Activated T-helper 17 cell treated with anti-CD3 and anti-CD28 coated beads, Interleukin-2, amount 50 U/mL, for 72 hours (primary cell): ENCODE measurements at regions not wholly inside any gene's neighbourhood (a gene's known extent, or its start where the extent isn't known, plus 50 kb on each side); places are given as distances from the start of the nearest gene placed in this dataset.

Experiments used
- ATAC-seq: fragments of 150-1000 bp; cut with Tn5 transposase; replicated peaks from 2 replicates; pipeline ENCODE4 v1.10.0; 2021; ENCODE audit warnings: mild to moderate bottlenecking, moderate library complexity
- H3K27ac Mint-ChIP-seq: one replicate; pipeline ENCODE4 v1.8.0; 2022; ENCODE audit warnings: mixed read lengths
- H3K27me3 Mint-ChIP-seq: one replicate; pipeline ENCODE4 v1.8.0; 2022; ENCODE audit warnings: mixed read lengths
- H3K36me3 Mint-ChIP-seq: one replicate; pipeline ENCODE4 v1.8.0; 2022; ENCODE audit warnings: low read depth, mild to moderate bottlenecking, mixed read lengths
- H3K4me1 Mint-ChIP-seq: one replicate; pipeline ENCODE4 v1.8.0; 2022; ENCODE audit warnings: mixed read lengths
- H3K4me3 Mint-ChIP-seq: one replicate; pipeline ENCODE4 v1.8.0; 2022; ENCODE audit warnings: mild to moderate bottlenecking, mixed read lengths
- H3K9me3 Mint-ChIP-seq: one replicate; pipeline ENCODE4 v1.8.0; 2022; ENCODE audit warnings: mixed read lengths

DNA sequence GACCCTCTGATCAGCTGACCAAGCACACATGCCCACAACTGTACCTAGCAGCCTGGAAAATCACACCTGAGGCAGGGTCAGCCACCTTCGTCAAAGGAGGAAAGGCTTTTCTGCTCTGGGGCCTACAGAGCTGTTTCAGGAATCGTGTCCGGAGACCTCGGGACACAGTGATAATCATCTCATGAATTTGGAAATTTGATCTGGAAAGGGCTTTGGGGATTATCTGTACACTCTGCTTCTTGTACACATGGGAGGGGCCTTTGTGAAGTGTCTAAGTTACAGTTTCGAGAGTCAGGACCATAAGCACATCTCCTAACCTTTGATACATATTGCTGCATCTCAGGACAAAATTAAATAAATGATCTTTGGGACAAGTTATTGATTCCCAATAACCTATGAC is 1421.2 kb upstream of the TENM4 start:
- ATAC-seq: no peak
- no peaks in the 10 kb centered on the region for H3K4me1 Mint-ChIP-seq
- H3K9me3 Mint-ChIP-seq: peaks cover 12% of the 10 kb centered on the region
- H3K36me3 Mint-ChIP-seq: no peaks in the 10 kb centered on the region
- no peaks in the 10 kb centered on the region for H3K27me3 Mint-ChIP-seq
- no peak overlapping the region for H3K27ac Mint-ChIP-seq
- no peak overlapping the region for H3K4me3 Mint-ChIP-seq

- no peak overlapping the region for H3K27ac Mint-ChIP-seq
- no peaks in the 10 kb centered on the region for H3K36me3 Mint-ChIP-seq
- H3K4me3 Mint-ChIP-seq: no peak overlapping the region
- no peaks in the 10 kb centered on the region for H3K4me1 Mint-ChIP-seq
- no peak for ATAC-seq
- H3K27me3 Mint-ChIP-seq: no peaks in the 10 kb centered on the region
- H3K9me3 Mint-ChIP-seq: peaks cover 9% of the 10 kb centered on the region
Measured at GRCh38 chr11:80861193-80861592, 1420.4 kb upstream of the TENM4 start.

DNA sequence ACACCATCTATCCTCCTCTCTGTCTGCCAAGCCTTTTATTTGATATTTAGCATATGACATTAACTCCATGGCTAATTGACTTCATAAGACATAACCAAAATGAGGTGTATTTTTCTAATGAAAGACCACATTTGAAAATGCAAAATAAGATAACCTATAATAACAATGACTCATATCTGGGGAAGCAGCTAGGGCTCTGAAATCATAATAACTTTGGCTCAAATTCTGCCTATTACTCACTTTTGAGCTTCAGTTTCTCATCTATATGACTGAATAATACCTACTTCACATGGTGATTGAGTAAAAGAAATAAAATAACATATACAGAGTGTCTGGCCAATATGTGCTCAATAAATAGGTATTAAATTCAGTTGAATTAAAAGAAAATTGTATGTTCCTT is 1419.8 kb upstream of the TENM4 start:
- no peak overlapping the region for H3K4me3 Mint-ChIP-seq
- H3K4me1 Mint-ChIP-seq: no peaks in the 10 kb centered on the region
- peaks cover 9% of the 10 kb centered on the region for H3K9me3 Mint-ChIP-seq
- H3K36me3 Mint-ChIP-seq: no peaks in the 10 kb centered on the region
- H3K27me3 Mint-ChIP-seq: no peaks in the 10 kb centered on the region
- H3K27ac Mint-ChIP-seq: no peak overlapping the region
- ATAC-seq: no peak

DNA sequence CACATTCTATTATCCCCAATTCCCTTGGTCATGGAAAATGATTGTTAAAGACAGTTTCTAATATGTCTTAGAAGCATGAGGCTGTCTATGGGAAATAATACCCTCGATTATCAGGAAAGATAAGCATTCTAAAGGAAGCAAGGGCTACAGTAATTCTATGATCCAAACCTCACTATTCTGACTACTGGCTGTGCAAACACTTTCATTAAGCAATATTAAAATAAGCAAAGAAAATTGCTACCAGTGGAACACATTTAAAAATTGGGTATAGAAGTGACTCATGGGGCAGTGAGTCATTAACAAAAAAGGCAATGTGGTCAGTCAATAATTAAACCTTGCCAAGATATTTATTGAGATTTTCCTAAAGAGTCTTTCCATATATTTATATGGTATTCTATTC is 1415.2 kb upstream of the TENM4 start:
- Mint-ChIP-seq H3K9me3 (peaks cover 7% of the 10 kb centered on the region), H3K4me3 (no peak overlapping the region), H3K27me3 (no peaks in the 10 kb centered on the region), H3K36me3 (no peaks in the 10 kb centered on the region), H3K4me1 (no peaks in the 10 kb centered on the region), H3K27ac (no peak overlapping the region)
- ATAC-seq: no peak

- no peaks in the 10 kb centered on the region for H3K27me3 Mint-ChIP-seq
- no peaks in the 10 kb centered on the region for H3K4me1 Mint-ChIP-seq
- ATAC-seq: no peak
- H3K27ac Mint-ChIP-seq: no peak overlapping the region
- no peaks in the 10 kb centered on the region for H3K36me3 Mint-ChIP-seq
- peaks cover 7% of the 10 kb centered on the region for H3K9me3 Mint-ChIP-seq
- H3K4me3 Mint-ChIP-seq: no peak overlapping the region
Measured at GRCh38 chr11:80855426-80855825, 1414.6 kb upstream of the TENM4 start.

GRCh38 chr11:80849253-80849652 is 1408.4 kb upstream of the TENM4 start:
- H3K27ac Mint-ChIP-seq: no peak overlapping the region
- peaks cover 28% of the 10 kb centered on the region for H3K9me3 Mint-ChIP-seq
- no peak overlapping the region for H3K4me3 Mint-ChIP-seq
- H3K27me3 Mint-ChIP-seq: no peaks in the 10 kb centered on the region
- ATAC-seq: no peak
- no peaks in the 10 kb centered on the region for H3K4me1 Mint-ChIP-seq
- no peaks in the 10 kb centered on the region for H3K36me3 Mint-ChIP-seq

DNA sequence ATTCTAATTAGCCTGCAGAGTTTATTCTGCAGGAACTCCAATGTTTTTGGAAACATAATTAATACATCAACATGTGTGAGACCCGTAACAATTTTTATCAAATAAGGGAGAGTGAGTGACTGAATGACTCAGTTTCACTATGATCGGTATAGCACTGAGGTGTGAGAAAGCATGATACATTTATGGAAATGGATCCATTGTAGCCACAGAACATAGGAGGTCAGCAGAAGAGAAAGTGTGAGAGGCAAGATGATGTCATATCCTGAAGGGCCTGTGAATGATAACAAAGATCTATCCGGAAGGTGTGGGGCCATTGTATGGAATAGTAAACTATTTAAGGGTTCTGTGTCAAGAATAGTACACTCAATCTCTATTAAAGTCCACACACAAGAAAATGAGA is 1406.1 kb upstream of the TENM4 start:
- Mint-ChIP-seq H3K4me3 (no peak overlapping the region), H3K27me3 (no peaks in the 10 kb centered on the region), H3K9me3 (peaks cover 30% of the 10 kb centered on the region), H3K4me1 (no peaks in the 10 kb centered on the region), H3K36me3 (no peaks in the 10 kb centered on the region), H3K27ac (no peak overlapping the region)
- peak; percentile 43 for ATAC-seq

- Mint-ChIP-seq H3K27me3 (no peaks in the 10 kb centered on the region), H3K4me1 (no peaks in the 10 kb centered on the region), H3K36me3 (no peaks in the 10 kb centered on the region), H3K4me3 (no peak overlapping the region), H3K9me3 (peaks cover 30% of the 10 kb centered on the region), H3K27ac (no peak overlapping the region)
- ATAC-seq: no peak
Measured at GRCh38 chr11:80846442-80846841, 1405.6 kb upstream of the TENM4 start.

GRCh38 chr11:80844110-80844819 is 1403.4 kb upstream of the TENM4 start:
- H3K27me3 Mint-ChIP-seq: no peaks in the 10 kb centered on the region
- no peaks in the 10 kb centered on the region for H3K36me3 Mint-ChIP-seq
- no peak for ATAC-seq
- no peak overlapping the region for H3K27ac Mint-ChIP-seq
- H3K4me1 Mint-ChIP-seq: no peaks in the 10 kb centered on the region
- no peak overlapping the region for H3K4me3 Mint-ChIP-seq
- peaks cover 26% of the 10 kb centered on the region for H3K9me3 Mint-ChIP-seq

DNA sequence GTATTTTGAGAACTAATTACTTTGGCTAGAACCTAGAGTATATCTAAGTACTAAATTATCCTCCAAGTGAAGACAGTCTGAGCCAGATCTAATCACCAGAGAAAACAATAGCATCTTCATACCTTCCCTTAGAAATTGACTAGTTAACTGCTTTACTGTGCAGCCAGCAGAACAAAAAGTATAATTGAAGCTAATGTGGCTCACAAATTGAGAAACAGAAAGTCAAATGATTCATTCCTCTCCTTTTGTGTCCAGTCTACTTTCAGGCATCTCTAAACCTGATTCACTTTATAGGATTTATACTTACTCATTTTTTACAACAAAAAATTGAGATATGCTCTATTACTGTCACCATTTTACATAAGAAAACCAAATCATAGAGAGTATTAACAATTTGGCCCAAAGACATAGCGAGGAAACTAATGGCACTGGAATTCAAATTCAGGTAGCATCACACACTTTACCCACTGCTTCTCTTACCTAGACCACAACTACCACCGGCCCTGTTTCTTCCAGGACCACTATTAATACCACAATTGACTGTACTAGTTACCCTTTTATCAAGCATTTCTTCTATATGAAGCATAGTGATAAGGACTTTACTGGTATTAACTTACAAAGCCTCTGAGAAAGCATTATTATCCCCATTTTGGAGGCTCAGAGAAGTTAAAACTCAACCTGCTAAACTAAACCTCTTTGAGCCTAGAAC is 1402.6 kb upstream of the TENM4 start:
- no peaks in the 10 kb centered on the region for H3K36me3 Mint-ChIP-seq
- no peak overlapping the region for H3K27ac Mint-ChIP-seq
- ATAC-seq: no peak
- H3K9me3 Mint-ChIP-seq: peaks cover 23% of the 10 kb centered on the region
- no peak overlapping the region for H3K4me3 Mint-ChIP-seq
- no peaks in the 10 kb centered on the region for H3K4me1 Mint-ChIP-seq
- no peaks in the 10 kb centered on the region for H3K27me3 Mint-ChIP-seq

DNA sequence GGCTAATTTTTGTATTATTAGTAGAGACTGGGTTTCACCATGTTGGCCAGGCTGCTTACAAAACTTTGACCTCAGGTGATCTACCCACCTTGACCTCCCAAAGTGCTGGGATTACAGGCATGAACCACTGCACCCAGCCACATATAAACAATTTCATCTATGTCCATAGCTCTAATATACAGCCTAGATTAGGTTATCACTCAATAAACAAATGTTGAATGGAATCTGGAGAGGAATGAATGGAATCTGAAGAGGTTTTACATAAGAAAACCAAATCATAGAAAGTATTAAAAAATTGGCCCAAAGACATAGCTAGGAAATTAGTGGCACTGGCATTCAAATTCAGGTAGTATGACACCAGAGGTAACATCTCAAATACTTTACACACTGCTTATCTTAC is 1401.4 kb upstream of the TENM4 start:
- Mint-ChIP-seq H3K27me3 (no peaks in the 10 kb centered on the region), H3K4me3 (no peak overlapping the region), H3K27ac (no peak overlapping the region), H3K9me3 (peaks cover 23% of the 10 kb centered on the region), H3K36me3 (no peaks in the 10 kb centered on the region), H3K4me1 (no peaks in the 10 kb centered on the region)
- ATAC-seq: no peak

DNA sequence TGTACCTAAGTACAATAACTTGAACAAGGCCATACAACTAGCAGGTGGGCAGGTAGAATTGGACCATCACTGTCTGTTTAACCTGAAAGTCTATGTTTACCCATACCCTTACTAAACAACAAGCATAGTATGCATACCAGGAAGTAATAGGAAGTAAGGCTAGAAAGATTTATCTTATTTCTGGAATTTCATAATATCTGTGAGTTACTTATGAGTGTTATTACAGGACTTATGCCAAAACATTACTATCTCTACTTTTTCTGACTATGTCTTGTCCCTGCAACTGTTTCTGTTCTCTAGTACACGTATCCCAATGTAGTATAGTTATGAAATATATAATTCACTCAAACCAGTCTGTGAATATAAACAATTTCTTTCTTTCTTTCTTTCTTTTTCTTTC is 1400.8 kb upstream of the TENM4 start:
- peaks cover 18% of the 10 kb centered on the region for H3K9me3 Mint-ChIP-seq
- ATAC-seq: no peak
- H3K27me3 Mint-ChIP-seq: no peaks in the 10 kb centered on the region
- no peak overlapping the region for H3K4me3 Mint-ChIP-seq
- H3K4me1 Mint-ChIP-seq: no peaks in the 10 kb centered on the region
- no peak overlapping the region for H3K27ac Mint-ChIP-seq
- no peaks in the 10 kb centered on the region for H3K36me3 Mint-ChIP-seq

DNA sequence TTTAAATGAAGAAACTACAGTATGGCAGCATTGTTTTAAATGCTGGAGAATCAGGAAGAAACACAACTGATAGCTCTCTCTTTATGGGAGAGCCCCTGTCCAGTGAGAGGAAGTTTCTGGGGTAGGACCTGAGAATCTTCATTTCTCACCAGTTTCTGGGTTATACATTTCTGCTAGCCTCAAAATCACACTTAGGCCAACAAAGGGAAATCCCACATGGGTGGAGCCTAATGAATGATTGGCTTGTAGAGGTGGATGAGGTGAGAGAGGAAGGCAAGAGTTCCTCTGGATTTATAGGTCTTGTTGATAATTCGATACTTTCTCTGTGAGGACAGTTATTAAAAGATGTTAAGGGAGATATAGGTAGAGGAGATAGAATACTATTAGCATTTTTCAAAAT is 1397.3 kb upstream of the TENM4 start:
- no peak for ATAC-seq
- H3K4me1 Mint-ChIP-seq: no peaks in the 10 kb centered on the region
- H3K36me3 Mint-ChIP-seq: no peaks in the 10 kb centered on the region
- no peak overlapping the region for H3K4me3 Mint-ChIP-seq
- no peaks in the 10 kb centered on the region for H3K27me3 Mint-ChIP-seq
- H3K27ac Mint-ChIP-seq: no peak overlapping the region
- peaks cover 11% of the 10 kb centered on the region for H3K9me3 Mint-ChIP-seq

DNA sequence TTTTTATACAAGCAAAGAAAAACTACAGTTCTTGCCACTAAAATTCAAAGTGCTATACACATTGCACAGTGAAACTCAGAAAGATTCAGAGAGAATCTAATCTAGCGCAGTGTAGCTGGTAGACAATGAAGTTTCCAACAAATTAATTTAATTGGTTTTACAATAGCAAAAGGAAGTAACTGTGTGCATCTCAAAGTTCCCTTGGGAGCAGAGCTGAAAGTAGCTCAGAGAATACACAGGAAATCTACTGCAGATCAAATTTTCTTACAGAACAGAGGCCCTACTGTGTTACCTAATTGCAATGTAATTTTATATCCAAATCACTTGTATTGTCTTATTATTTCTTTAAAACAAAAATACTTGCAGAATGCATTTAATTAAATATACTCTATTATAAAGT is 1396.2 kb upstream of the TENM4 start:
- no peaks in the 10 kb centered on the region for H3K4me1 Mint-ChIP-seq
- H3K36me3 Mint-ChIP-seq: no peaks in the 10 kb centered on the region
- H3K27me3 Mint-ChIP-seq: no peaks in the 10 kb centered on the region
- no peak for ATAC-seq
- H3K4me3 Mint-ChIP-seq: no peak overlapping the region
- H3K27ac Mint-ChIP-seq: no peak overlapping the region
- peaks cover 11% of the 10 kb centered on the region for H3K9me3 Mint-ChIP-seq

DNA sequence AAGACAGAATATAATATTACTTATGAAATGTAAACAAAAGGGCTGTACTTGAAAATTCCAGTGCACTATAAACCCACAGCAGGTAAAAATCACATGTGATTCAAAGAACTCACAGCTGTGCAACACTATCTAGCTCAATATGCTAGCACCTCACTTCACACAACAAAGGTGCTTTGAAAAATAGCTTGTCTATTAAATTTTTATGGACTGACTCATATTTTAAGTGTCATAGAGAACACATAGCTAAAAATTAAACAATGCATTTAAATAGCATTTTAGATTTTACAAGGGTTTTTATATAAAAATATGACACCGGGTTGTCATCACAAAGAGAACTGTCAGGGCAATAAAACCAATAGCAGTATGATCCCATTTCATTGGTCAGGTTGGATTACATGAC is 1390.5 kb upstream of the TENM4 start:
- H3K27me3 Mint-ChIP-seq: no peaks in the 10 kb centered on the region
- H3K36me3 Mint-ChIP-seq: no peaks in the 10 kb centered on the region
- H3K27ac Mint-ChIP-seq: no peak overlapping the region
- no peak overlapping the region for H3K4me3 Mint-ChIP-seq
- H3K9me3 Mint-ChIP-seq: peaks cover 5% of the 10 kb centered on the region
- no peak for ATAC-seq
- no peaks in the 10 kb centered on the region for H3K4me1 Mint-ChIP-seq
